Hepatocyte (in vitro differentiated cells): ENCODE measurements at regions not wholly inside any gene's neighbourhood (a gene's known extent, or its start where the extent isn't known, plus 50 kb on each side); places are given as distances from the start of the nearest gene placed in this dataset.

Experiments
- DNase-seq: peaks from one replicate; pipeline ENCODE4 v3.0.0-alpha.2; 2016; ENCODE audit warnings: low spot score
- H2AFZ ChIP-seq: fragments of 200-600 bp; sonication (generic); 2 replicates; pipeline ENCODE4 v1.6.0; 2016; ENCODE audit warnings: antibody characterized with exemption, mild to moderate bottlenecking
- H3K27ac ChIP-seq: fragments of 200-600 bp; sonication (generic); 2 replicates; pipeline ENCODE4 v1.5.1; 2016; ENCODE audit warnings: mild to moderate bottlenecking
- H3K27me3 ChIP-seq: fragments of 200-600 bp; sonication (generic); 2 replicates; pipeline ENCODE4 v1.6.1; 2016
- H3K36me3 ChIP-seq: fragments of 200-600 bp; sonication (generic); replicated peaks from 2 replicates; pipeline ENCODE4 v1.5.1; 2016; ENCODE audit warnings: low read depth; ENCODE audit not compliant: insufficient read depth
- H3K4me1 ChIP-seq: fragments of 200-600 bp; sonication (generic); 2 replicates; pipeline ENCODE4 v1.5.1; 2016; ENCODE audit warnings: mild to moderate bottlenecking, moderate library complexity; ENCODE audit not compliant: insufficient read depth
- H3K4me2 ChIP-seq: fragments of 200-600 bp; sonication (generic); 2 replicates; pipeline ENCODE4 v1.6.0; 2016
- H3K4me3 ChIP-seq: fragments of 200-600 bp; sonication (generic); 2 replicates; pipeline ENCODE4 v1.5.1; 2016; ENCODE audit warnings: mild to moderate bottlenecking
- H3K79me2 ChIP-seq: fragments of 200-600 bp; sonication (generic); 2 replicates; pipeline ENCODE4 v1.6.0; 2017; ENCODE audit warnings: mild to moderate bottlenecking
- H3K9me2 ChIP-seq: fragments of 200-600 bp; sonication (generic); replicated peaks from 2 replicates; pipeline ENCODE4 v1.6.0; 2017; ENCODE audit warnings: mild to moderate bottlenecking; ENCODE audit not compliant: insufficient read depth
- H3K9me3 ChIP-seq: fragments of 200-600 bp; sonication (generic); 2 replicates; pipeline ENCODE4 v1.5.1; 2016; ENCODE audit warnings: low read depth, mild to moderate bottlenecking
- H4K20me1 ChIP-seq: fragments of 200-600 bp; sonication (generic); 2 replicates; pipeline ENCODE4 v1.6.0; 2016; ENCODE audit warnings: mild to moderate bottlenecking; ENCODE audit not compliant: insufficient read depth, poor library complexity, severe bottlenecking
- EZH2 ChIP-seq: fragments of 200-600 bp; sonication (generic); IDR thresholded peaks from 2 replicates; pipeline ENCODE4 v1.6.1; 2016; ENCODE audit warnings: antibody characterized with exemption, mild to moderate bottlenecking, borderline replicate concordance
- EZH2phosphoT487 ChIP-seq: fragments of 200-600 bp; sonication (generic); IDR thresholded peaks from one replicate; pipeline ENCODE4 v1.6.1; 2018; ENCODE audit warnings: antibody characterized with exemption, mild to moderate bottlenecking, low read depth, moderate library complexity; ENCODE audit not compliant: unreplicated experiment, severe bottlenecking
- WGBS: methylation state at CpG from one replicate; pipeline ENCODE4 v1.1.6; 2016; ENCODE audit warnings: low lambda C conversion rate; ENCODE audit errors: missing lambda C conversion rate; 5-methylcytosine and 5-hydroxymethylcytosine counted together
- TF ChIP-seq, protein P1 (sequence below): fragments of 200-600 bp; sonication (generic); IDR thresholded peaks from 2 replicates; pipeline ENCODE4 v1.5.1; 2016; ENCODE audit warnings: antibody characterized with exemption, mild to moderate bottlenecking; ENCODE audit not compliant: poor library complexity

GRCh38 chr2:16291731-16292550 is 351.6 kb downstream of the MYCN start:
- Histone ChIP-seq H3K27ac (no peak overlapping the region), H3K4me1 (no peaks in the 10 kb centered on the region), H3K9me3 (no peaks in the 10 kb centered on the region), H3K36me3 (no peaks in the 10 kb centered on the region), H2AFZ (no peak overlapping the region), H3K79me2 (no peaks in the 10 kb centered on the region), H3K4me2 (no peak overlapping the region), H3K4me3 (no peak overlapping the region), H3K27me3 (no peaks in the 10 kb centered on the region), H3K9me2 (no peaks in the 10 kb centered on the region), H4K20me1 (no peaks in the 10 kb centered on the region)
- no peak for DNase-seq
- WGBS, result 94% methylated on average over 7 of the region's 7 CpGs
- TF ChIP-seq, protein P1, sequence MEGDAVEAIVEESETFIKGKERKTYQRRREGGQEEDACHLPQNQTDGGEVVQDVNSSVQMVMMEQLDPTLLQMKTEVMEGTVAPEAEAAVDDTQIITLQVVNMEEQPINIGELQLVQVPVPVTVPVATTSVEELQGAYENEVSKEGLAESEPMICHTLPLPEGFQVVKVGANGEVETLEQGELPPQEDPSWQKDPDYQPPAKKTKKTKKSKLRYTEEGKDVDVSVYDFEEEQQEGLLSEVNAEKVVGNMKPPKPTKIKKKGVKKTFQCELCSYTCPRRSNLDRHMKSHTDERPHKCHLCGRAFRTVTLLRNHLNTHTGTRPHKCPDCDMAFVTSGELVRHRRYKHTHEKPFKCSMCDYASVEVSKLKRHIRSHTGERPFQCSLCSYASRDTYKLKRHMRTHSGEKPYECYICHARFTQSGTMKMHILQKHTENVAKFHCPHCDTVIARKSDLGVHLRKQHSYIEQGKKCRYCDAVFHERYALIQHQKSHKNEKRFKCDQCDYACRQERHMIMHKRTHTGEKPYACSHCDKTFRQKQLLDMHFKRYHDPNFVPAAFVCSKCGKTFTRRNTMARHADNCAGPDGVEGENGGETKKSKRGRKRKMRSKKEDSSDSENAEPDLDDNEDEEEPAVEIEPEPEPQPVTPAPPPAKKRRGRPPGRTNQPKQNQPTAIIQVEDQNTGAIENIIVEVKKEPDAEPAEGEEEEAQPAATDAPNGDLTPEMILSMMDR, result no peak
- no peak for TF ChIP-seq EZH2phosphoT487
- TF ChIP-seq EZH2, result no peak

GRCh38 chr2:16291226-16291625 is 350.9 kb downstream of the MYCN start:
- Histone ChIP-seq H3K27me3 (no peaks in the 10 kb centered on the region), H3K36me3 (no peaks in the 10 kb centered on the region), H2AFZ (no peak overlapping the region), H3K4me2 (no peak overlapping the region), H3K9me3 (no peaks in the 10 kb centered on the region), H3K79me2 (no peaks in the 10 kb centered on the region), H3K4me1 (no peaks in the 10 kb centered on the region), H3K9me2 (no peaks in the 10 kb centered on the region), H4K20me1 (no peaks in the 10 kb centered on the region), H3K27ac (no peak overlapping the region), H3K4me3 (no peak overlapping the region)
- DNase-seq, result no peak
- TF ChIP-seq, protein P1, result no peak
- no peak for TF ChIP-seq EZH2
- no peak for TF ChIP-seq EZH2phosphoT487
- WGBS, result 99% methylated on average over 4 of the region's 4 CpGs

- Histone ChIP-seq H3K4me3 (no peak overlapping the region), H3K9me3 (no peaks in the 10 kb centered on the region), H3K79me2 (no peaks in the 10 kb centered on the region), H3K27ac (no peak overlapping the region), H3K27me3 (no peaks in the 10 kb centered on the region), H3K4me1 (no peaks in the 10 kb centered on the region), H2AFZ (no peak overlapping the region), H3K36me3 (no peaks in the 10 kb centered on the region), H4K20me1 (no peaks in the 10 kb centered on the region), H3K4me2 (no peak overlapping the region), H3K9me2 (no peaks in the 10 kb centered on the region)
- DNase-seq, result no peak
- WGBS, result 73% methylated on average over 8 of the region's 8 CpGs
- no peak for TF ChIP-seq EZH2
- TF ChIP-seq EZH2phosphoT487, result no peak
- TF ChIP-seq, protein P1, result no peak
Observed at GRCh38 chr2:16290311-16291020, 350.1 kb downstream of the MYCN start.
